ENCODE measurements at regions not wholly inside any gene's neighbourhood (a gene's known extent, or its start where the extent isn't known, plus 50 kb on each side); places are given as distances from the start of the nearest gene placed in this dataset.
"Not testable (repeated sequence)": the region's sequence is repeated elsewhere in the genome, so short reads cannot be mapped to it uniquely, and the experiment has no call there.

DNA sequence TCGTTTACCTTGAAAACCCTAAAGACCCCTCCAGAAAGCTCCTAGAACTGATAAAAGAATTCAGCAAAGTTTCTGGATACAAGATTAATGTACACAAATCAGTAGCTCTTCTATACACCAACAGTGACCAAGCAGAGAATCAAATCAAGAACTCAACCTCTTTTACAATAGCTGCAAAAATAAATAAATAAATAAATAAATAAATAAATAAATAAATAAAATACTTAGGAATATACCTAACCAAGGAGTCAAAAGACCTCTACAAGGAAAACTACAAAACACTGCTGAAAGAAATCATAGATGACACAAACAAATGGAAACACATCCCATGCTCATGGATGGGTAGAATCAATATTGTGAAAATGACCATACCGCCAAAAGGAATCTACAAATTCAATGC, 186.8 kb upstream of the EOLA2 start:
- TF ChIP-seq, protein P1, sequence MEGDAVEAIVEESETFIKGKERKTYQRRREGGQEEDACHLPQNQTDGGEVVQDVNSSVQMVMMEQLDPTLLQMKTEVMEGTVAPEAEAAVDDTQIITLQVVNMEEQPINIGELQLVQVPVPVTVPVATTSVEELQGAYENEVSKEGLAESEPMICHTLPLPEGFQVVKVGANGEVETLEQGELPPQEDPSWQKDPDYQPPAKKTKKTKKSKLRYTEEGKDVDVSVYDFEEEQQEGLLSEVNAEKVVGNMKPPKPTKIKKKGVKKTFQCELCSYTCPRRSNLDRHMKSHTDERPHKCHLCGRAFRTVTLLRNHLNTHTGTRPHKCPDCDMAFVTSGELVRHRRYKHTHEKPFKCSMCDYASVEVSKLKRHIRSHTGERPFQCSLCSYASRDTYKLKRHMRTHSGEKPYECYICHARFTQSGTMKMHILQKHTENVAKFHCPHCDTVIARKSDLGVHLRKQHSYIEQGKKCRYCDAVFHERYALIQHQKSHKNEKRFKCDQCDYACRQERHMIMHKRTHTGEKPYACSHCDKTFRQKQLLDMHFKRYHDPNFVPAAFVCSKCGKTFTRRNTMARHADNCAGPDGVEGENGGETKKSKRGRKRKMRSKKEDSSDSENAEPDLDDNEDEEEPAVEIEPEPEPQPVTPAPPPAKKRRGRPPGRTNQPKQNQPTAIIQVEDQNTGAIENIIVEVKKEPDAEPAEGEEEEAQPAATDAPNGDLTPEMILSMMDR (IDR thresholded peaks at IDR 0.05; ENCODE audit: low read depth, low read length) = not testable (repeated sequence)
- not testable (repeated sequence) for TF ChIP-seq POLR2A (IDR thresholded peaks at IDR 0.05; ENCODE audit: extremely low read depth, insufficient read length)
- TF ChIP-seq, protein P2, sequence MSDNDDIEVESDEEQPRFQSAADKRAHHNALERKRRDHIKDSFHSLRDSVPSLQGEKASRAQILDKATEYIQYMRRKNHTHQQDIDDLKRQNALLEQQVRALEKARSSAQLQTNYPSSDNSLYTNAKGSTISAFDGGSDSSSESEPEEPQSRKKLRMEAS (IDR thresholded peaks at IDR 0.05; ENCODE audit: low read depth, low read length) = not testable (repeated sequence)
